Ectodermal cell (in vitro differentiated cells): ENCODE measurements at regions not wholly inside any gene's neighbourhood (a gene's known extent, or its start where the extent isn't known, plus 50 kb on each side); places are given as distances from the start of the nearest gene placed in this dataset.

Source experiments
- H3K27ac ChIP-seq: 2 replicates; pipeline ENCODE4 v1.7.0; 2013; ENCODE audit warnings: mild to moderate bottlenecking, low read depth, low read length; ENCODE audit not compliant: insufficient read depth, poor library complexity, severe bottlenecking
- H3K27me3 ChIP-seq: 2 replicates; pipeline ENCODE4 v1.7.0; 2013; ENCODE audit warnings: mild to moderate bottlenecking, low read length; ENCODE audit not compliant: insufficient read depth, control insufficient read depth, poor library complexity, severe bottlenecking
- H3K36me3 ChIP-seq: one replicate; pipeline ENCODE4 v1.7.0; 2013; ENCODE audit warnings: low read length; ENCODE audit not compliant: control insufficient read depth, insufficient read depth
- H3K4me1 ChIP-seq: one replicate; pipeline ENCODE4 v1.7.0; 2013; ENCODE audit warnings: low read length; ENCODE audit not compliant: control insufficient read depth, insufficient read depth
- H3K4me3 ChIP-seq: 2 replicates; pipeline ENCODE4 v1.7.0; 2013; ENCODE audit warnings: low read depth, low read length, control low read depth; ENCODE audit not compliant: insufficient read depth
- H3K9me3 ChIP-seq: 2 replicates; pipeline ENCODE4 v1.7.0; 2013; ENCODE audit warnings: mild to moderate bottlenecking, low read length, moderate library complexity; ENCODE audit not compliant: control insufficient read depth
- WGBS, 2 experiments: methylation state at CpG; one replicate each; pipeline ENCODE4 v1.1.7; 2013; ENCODE audit warnings: missing lambda C conversion rate in 2 of 2; 5-methylcytosine and 5-hydroxymethylcytosine counted together

GRCh38 chr1:88274431-88274830 is 409.6 kb upstream of the PKN2 start:
- Histone ChIP-seq H3K27me3 (no peaks in the 10 kb centered on the region), H3K4me1 (no peaks in the 10 kb centered on the region), H3K9me3 (no peaks in the 10 kb centered on the region), H3K36me3 (no peaks in the 10 kb centered on the region), H3K27ac (no peak overlapping the region), H3K4me3 (no peak overlapping the region)
- WGBS, 2 experiments = 100% methylated on average over 1 of the region's 1 CpG; no CpG with 5 or more reads in 1 of the 2 experiments

DNA sequence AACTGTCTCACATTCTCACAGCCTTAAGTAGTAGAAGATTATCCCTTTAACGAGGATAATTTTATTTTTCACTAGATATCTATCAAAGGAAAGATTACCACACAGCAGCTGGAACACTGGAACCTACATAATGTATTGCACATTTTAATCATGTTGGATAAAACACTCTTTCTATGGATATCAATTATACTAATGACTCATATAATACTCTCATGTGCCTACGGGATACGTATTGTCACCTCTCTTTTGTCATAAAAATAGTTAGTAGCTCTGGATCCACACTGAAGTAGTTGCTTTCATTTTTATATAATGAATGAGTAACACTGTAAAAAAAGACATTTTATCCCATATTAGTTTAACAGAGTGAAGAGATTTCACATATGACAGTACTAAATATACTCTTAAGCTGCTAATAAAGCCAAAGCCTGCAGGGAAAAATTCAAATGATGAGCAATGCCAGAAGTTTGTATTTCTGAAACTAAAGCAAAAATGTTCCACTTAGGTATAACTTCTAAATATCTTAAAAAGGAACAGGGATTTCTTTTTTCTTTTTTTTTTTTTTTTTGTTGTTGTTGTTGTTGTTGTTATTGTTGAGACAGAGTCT is 408.7 kb upstream of the PKN2 start:
- Histone ChIP-seq H3K4me1 (no peaks in the 10 kb centered on the region), H3K27me3 (no peaks in the 10 kb centered on the region), H3K36me3 (no peaks in the 10 kb centered on the region), H3K4me3 (no peak overlapping the region), H3K9me3 (no peaks in the 10 kb centered on the region), H3K27ac (no peak overlapping the region)
- WGBS, 2 experiments = 85 to 86% methylated on average over 1 to 3 of the region's 3 CpGs

- no peaks in the 10 kb centered on the region for H3K27me3 ChIP-seq
- no peaks in the 10 kb centered on the region for H3K9me3 ChIP-seq
- H3K4me1 ChIP-seq = no peaks in the 10 kb centered on the region
- 91 to 99% methylated on average over 4 of the region's 4 CpGs for WGBS, 2 experiments
- H3K4me3 ChIP-seq = no peak overlapping the region
- no peak overlapping the region for H3K27ac ChIP-seq
- no peaks in the 10 kb centered on the region for H3K36me3 ChIP-seq
These were observed 407.9 kb upstream of the PKN2 start for GRCh38 chr1:88276163-88276562.

- Histone ChIP-seq H3K36me3 (no peaks in the 10 kb centered on the region), H3K4me1 (no peaks in the 10 kb centered on the region), H3K27me3 (no peaks in the 10 kb centered on the region), H3K27ac (no peak overlapping the region), H3K4me3 (no peak overlapping the region), H3K9me3 (no peaks in the 10 kb centered on the region)
- no CpG with 5 or more reads among the region's 2 CpGs for WGBS, 2 experiments
These were observed 400.0 kb upstream of the PKN2 start for GRCh38 chr1:88284066-88284465.

GRCh38 chr1:88284666-88285366 is 399.3 kb upstream of the PKN2 start:
- no peaks in the 10 kb centered on the region for H3K27me3 ChIP-seq
- H3K27ac ChIP-seq = no peak overlapping the region
- no peaks in the 10 kb centered on the region for H3K36me3 ChIP-seq
- no peaks in the 10 kb centered on the region for H3K4me1 ChIP-seq
- 91 to 97% methylated on average over 3 to 4 of the region's 4 CpGs for WGBS, 2 experiments
- no peaks in the 10 kb centered on the region for H3K9me3 ChIP-seq
- no peak overlapping the region for H3K4me3 ChIP-seq

- Histone ChIP-seq H3K4me1 (no peaks in the 10 kb centered on the region), H3K27ac (no peak overlapping the region), H3K27me3 (no peaks in the 10 kb centered on the region), H3K4me3 (no peak overlapping the region), H3K9me3 (no peaks in the 10 kb centered on the region), H3K36me3 (no peaks in the 10 kb centered on the region)
- WGBS, 2 experiments = 88 to 91% methylated on average over 1 of the region's 1 CpG
These were observed 397.4 kb upstream of the PKN2 start for GRCh38 chr1:88286716-88287115.

DNA sequence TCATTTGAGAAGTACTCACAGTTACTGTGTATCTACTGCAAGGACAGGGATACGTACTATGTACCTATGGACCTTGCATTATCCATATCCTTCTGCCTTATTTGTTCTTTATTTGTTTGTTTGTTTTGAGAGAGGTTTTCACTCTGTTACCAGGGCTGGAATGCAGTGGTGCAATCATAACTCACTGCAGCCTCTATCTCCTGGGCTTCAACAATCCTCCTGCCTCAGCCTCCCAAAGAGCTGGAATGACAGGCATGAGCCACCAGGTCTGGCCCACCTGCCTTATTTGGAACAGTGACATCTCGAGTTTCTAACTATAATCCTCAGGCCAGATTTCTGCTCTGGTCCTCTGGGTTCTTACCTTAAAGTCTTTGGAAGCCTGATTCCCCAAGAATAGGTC is 395.5 kb upstream of the PKN2 start:
- Histone ChIP-seq H3K27ac (no peak overlapping the region), H3K36me3 (no peaks in the 10 kb centered on the region), H3K4me3 (no peak overlapping the region), H3K9me3 (no peaks in the 10 kb centered on the region), H3K27me3 (no peaks in the 10 kb centered on the region), H3K4me1 (no peaks in the 10 kb centered on the region)
- 90 to 93% methylated on average over 2 of the region's 2 CpGs for WGBS, 2 experiments

GRCh38 chr1:88289401-88290102 is 394.5 kb upstream of the PKN2 start:
- H3K36me3 ChIP-seq = no peaks in the 10 kb centered on the region
- H3K9me3 ChIP-seq = no peaks in the 10 kb centered on the region
- WGBS, 2 experiments = 94 to 100% methylated on average over 2 of the region's 2 CpGs
- H3K4me3 ChIP-seq = no peak overlapping the region
- no peak overlapping the region for H3K27ac ChIP-seq
- H3K27me3 ChIP-seq = no peaks in the 10 kb centered on the region
- H3K4me1 ChIP-seq = no peaks in the 10 kb centered on the region

- H3K27ac ChIP-seq = no peak overlapping the region
- 84 to 87% methylated on average over 5 of the region's 5 CpGs for WGBS, 2 experiments
- H3K9me3 ChIP-seq = no peaks in the 10 kb centered on the region
- H3K27me3 ChIP-seq = no peaks in the 10 kb centered on the region
- H3K4me1 ChIP-seq = no peaks in the 10 kb centered on the region
- H3K36me3 ChIP-seq = no peaks in the 10 kb centered on the region
- no peak overlapping the region for H3K4me3 ChIP-seq
These were observed 392.3 kb upstream of the PKN2 start for GRCh38 chr1:88291611-88292354.

DNA sequence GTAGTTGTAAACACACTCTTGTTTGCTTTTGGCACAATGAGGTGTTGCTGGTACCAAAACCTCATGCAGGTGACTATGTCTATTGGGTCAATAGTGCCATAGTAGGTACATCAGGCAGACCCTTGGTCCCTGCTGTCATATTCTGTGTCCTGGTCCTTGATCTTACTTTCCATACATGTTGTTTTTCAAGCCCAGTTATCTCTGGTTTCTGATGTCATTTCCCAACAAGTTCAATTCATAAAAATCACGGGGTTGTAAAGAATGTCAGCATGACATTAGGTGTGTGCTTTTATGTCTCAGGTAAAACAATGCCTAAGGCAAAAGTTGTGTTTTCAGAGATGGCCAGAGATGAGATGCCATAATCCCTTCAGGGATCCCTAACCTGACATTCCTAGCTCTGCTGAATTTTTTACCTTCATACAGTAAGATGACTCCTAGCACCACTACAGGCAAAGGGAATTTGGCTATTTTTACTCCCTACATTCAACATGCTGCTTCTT is 390.3 kb upstream of the PKN2 start:
- Histone ChIP-seq H3K9me3 (no peaks in the 10 kb centered on the region), H3K4me3 (no peak overlapping the region), H3K27me3 (no peaks in the 10 kb centered on the region), H3K4me1 (no peaks in the 10 kb centered on the region), H3K27ac (no peak overlapping the region), H3K36me3 (no peaks in the 10 kb centered on the region)
- 100% methylated on average over 1 of the region's 1 CpG for WGBS, 2 experiments
